22Rv1 (cell line): ENCODE measurements at regions not wholly inside any gene's neighbourhood (a gene's known extent, or its start where the extent isn't known, plus 50 kb on each side); places are given as distances from the start of the nearest gene placed in this dataset.

Experiments
- CTCF ChIP-seq: fragments of 450-650 bp; IDR thresholded peaks from 2 replicates; pipeline ENCODE4 v1.5.1; 2017; ENCODE audit warnings: mild to moderate bottlenecking
- ZFX ChIP-seq: fragments of 450-650 bp; IDR thresholded peaks from 2 replicates; pipeline ENCODE4 v1.6.1; 2017; ENCODE audit warnings: antibody characterized with exemption, borderline replicate concordance

- TF ChIP-seq CTCF (no peak), ZFX (no peak)
Measured at GRCh38 chr2:118509319-118510004, 338.0 kb downstream of the EN1 start.
